ENCODE measurements at regions not wholly inside any gene's neighbourhood (a gene's known extent, or its start where the extent isn't known, plus 50 kb on each side); places are given as distances from the start of the nearest gene placed in this dataset.

DNA sequence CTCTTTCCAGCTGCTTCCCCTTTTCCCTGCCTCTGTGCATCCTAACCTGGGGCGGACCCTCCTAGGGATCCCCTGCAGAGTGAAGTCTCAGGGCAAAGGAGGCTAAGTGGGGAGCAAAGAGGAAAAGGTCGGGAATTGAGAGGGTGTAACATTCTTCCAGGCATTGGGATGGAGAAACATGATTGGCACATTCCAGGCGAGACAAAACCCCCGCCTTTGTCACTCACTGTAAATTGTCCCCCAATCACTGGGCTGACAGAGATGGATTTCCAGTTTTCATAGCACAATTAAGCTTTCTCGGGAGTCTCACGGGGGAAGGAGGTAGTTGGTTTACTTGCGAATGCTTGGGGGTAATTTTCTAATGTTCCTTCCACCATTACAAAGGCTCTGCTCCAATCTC is 74.9 kb downstream of the MIAT start:
- intact Hi-C loops (cut with micrococcal nuclease): no loop called here
- Histone ChIP-seq H3K27me3 (ENCODE audit: insufficient read depth, low read length) (no peaks in the 10 kb centered on the region), H3K9me3 (ENCODE audit: control insufficient read depth in 1 of 2, low read length in 2 of 2) (no peaks in the 10 kb centered on the region), H3K36me3 (ENCODE audit: insufficient read depth, low read length) (peaks cover 8% of the 10 kb centered on the region), H3K4me3 (ENCODE audit: low read length in 2 of 2) (no peak overlapping the region), H3K4me1 (ENCODE audit: insufficient read depth, low read length) (no peaks in the 10 kb centered on the region), H3K27ac (ENCODE audit: low read depth, low read length) (no peak overlapping the region)
- H3K27me3 Mint-ChIP-seq: no peaks in the 10 kb centered on the region
- peaks cover 0 to 11% (median 9%) of the 10 kb centered on the region in 4 donors for H3K4me1 Mint-ChIP-seq
- H3K27ac Mint-ChIP-seq: peak overlapping the region in 1 of 7 donors; percentile 68
- H3K4me3 Mint-ChIP-seq: no peak overlapping the region
- peaks cover 66 to 72% of the 10 kb centered on the region in 2 donors for H3K36me3 Mint-ChIP-seq
- ChIA-PET POLR2A (ENCODE audit: partially characterized antibody) (no interaction called here), CTCF (ENCODE audit: partially characterized antibody) (no interaction called here)
- no peaks in the 10 kb centered on the region for H3K9me3 Mint-ChIP-seq
- no peak for DNase-seq

DNA sequence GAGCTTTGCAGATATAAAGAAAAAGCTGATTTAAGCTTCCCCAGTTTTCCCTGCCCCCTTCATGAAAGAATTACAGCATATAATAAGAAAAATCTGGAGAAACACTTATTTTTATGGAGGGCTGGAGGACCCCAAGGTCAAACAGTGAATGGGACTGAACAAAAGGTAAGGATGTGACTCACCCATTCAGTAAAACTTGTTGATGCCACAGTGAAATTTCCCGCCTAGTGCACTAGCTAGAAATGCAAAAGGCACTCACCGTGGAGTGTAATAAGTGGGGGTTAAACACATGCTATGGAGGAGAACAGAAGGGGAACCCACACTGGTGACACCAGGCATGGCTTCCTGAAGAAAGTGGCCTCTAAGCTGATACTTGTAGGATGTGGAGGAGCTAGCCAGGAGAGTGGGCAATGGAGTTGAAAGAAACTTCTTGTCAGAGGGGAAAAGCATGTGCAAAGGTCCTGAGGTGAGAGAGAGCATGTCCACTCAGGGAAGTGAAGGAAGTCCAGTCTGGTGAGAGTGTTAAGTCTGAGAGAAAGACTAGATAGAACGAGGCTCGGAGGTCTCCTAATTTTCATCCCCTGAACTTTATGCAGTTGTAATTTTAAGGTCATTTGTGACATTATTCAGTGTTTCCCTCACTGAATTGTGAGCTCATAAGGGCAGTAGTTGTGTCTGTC is 77.1 kb downstream of the MIAT start:
- peaks cover 5% of the 10 kb centered on the region for H3K36me3 ChIP-seq (ENCODE audit: insufficient read depth, low read length)
- peaks cover 0 to 1% (median 0%) of the 10 kb centered on the region in 8 donors for H3K9me3 Mint-ChIP-seq
- no peak overlapping the region for H3K27ac ChIP-seq (ENCODE audit: low read depth, low read length)
- no peaks in the 10 kb centered on the region for H3K27me3 ChIP-seq (ENCODE audit: insufficient read depth, low read length)
- no peaks in the 10 kb centered on the region for H3K4me1 ChIP-seq (ENCODE audit: insufficient read depth, low read length)
- no peak overlapping the region for H3K4me3 ChIP-seq (ENCODE audit: low read length in 2 of 2)
- H3K36me3 Mint-ChIP-seq: peaks cover 65 to 68% of the 10 kb centered on the region in 2 donors
- H3K27me3 Mint-ChIP-seq: no peaks in the 10 kb centered on the region
- no peaks in the 10 kb centered on the region for H3K9me3 ChIP-seq (ENCODE audit: control insufficient read depth in 1 of 2, low read length in 2 of 2)
- no peak overlapping the region for H3K27ac Mint-ChIP-seq
- peaks cover 0 to 13% (median 9%) of the 10 kb centered on the region in 4 donors for H3K4me1 Mint-ChIP-seq
- no peak overlapping the region for H3K4me3 Mint-ChIP-seq
- CTCF ChIA-PET (ENCODE audit: partially characterized antibody): interaction anchor here (0.7 to 0.9 kb wide), 2 partner anchors 10 to 109 kb away, joined by 3 to 4 read pairs; no protein-coding TSS in a partner anchor
- DNase-seq: no peak
- POLR2A ChIA-PET (ENCODE audit: partially characterized antibody): no interaction called here
- intact Hi-C loops (cut with micrococcal nuclease): no loop called here

DNA sequence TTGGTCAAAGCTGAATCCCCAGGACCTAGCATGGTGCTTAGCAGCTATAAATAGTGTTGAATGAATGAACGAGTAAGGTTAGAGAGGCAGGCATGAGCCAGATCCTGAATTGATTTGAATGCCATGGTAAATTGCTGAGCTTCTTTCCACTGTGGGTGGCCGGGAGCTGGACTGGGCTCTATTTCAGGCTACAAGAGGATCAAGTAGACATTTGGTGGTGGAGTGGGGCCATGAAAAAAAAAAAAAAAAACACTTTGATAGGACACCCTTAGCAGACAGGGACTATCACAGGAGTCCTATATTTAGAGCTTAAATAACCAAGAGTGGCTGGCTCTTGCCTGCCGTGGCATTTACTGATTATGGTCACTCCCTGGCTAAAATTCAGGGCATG is 77.6 kb downstream of the MIAT start:
- H3K4me3 ChIP-seq (ENCODE audit: low read length in 2 of 2): no peak overlapping the region
- intact Hi-C loops (cut with micrococcal nuclease): no loop called here
- Mint-ChIP-seq H3K27me3 (no peaks in the 10 kb centered on the region), H3K9me3 (peaks cover 0 to 1% (median 0%) of the 10 kb centered on the region in 8 donors), H3K4me1 (peaks cover 0 to 13% (median 8%) of the 10 kb centered on the region in 4 donors), H3K27ac (peak overlapping the region in 1 of 7 donors; percentile 19), H3K36me3 (peaks cover 62 to 64% of the 10 kb centered on the region in 2 donors), H3K4me3 (no peak overlapping the region)
- H3K27me3 ChIP-seq (ENCODE audit: insufficient read depth, low read length): no peaks in the 10 kb centered on the region
- DNase-seq: no peak
- H3K36me3 ChIP-seq (ENCODE audit: insufficient read depth, low read length): peaks cover 5% of the 10 kb centered on the region
- ChIA-PET CTCF (ENCODE audit: partially characterized antibody) (interaction anchor here (0.7 to 0.9 kb wide), 2 partner anchors 10 to 108 kb away, joined by 3 to 4 read pairs; no protein-coding TSS in a partner anchor), POLR2A (ENCODE audit: partially characterized antibody) (no interaction called here)
- no peaks in the 10 kb centered on the region for H3K4me1 ChIP-seq (ENCODE audit: insufficient read depth, low read length)
- no peaks in the 10 kb centered on the region for H3K9me3 ChIP-seq (ENCODE audit: control insufficient read depth in 1 of 2, low read length in 2 of 2)
- H3K27ac ChIP-seq (ENCODE audit: low read depth, low read length): no peak overlapping the region

DNA sequence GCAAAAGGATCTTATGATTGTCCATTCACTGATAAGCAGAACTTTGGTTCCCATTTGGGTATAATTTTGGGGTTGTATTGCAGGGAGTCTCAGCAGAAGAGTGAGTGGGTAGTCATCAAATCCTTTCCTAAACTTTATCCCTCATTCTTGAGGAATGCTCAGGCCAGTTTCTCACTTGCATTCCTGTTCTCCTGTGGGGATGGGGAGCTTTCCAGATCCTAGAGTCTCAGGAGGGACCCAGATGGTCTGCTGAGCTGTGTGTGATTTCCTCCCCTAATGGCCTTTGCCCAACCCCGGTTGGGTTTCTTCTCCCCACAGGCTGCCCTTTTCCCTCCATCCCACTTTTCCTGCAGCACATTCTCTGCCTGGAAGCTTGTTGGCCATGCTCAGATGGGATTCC is 79.9 kb downstream of the MIAT start:
- Histone ChIP-seq H3K27me3 (ENCODE audit: insufficient read depth, low read length) (no peaks in the 10 kb centered on the region), H3K36me3 (ENCODE audit: insufficient read depth, low read length) (peaks cover 5% of the 10 kb centered on the region), H3K4me3 (ENCODE audit: low read length in 2 of 2) (no peak overlapping the region), H3K27ac (ENCODE audit: low read depth, low read length) (no peak overlapping the region), H3K4me1 (ENCODE audit: insufficient read depth, low read length) (no peaks in the 10 kb centered on the region), H3K9me3 (ENCODE audit: control insufficient read depth in 1 of 2, low read length in 2 of 2) (no peaks in the 10 kb centered on the region)
- intact Hi-C loops (cut with micrococcal nuclease): no loop called here
- DNase-seq: no peak
- peaks cover 0 to 15% (median 6%) of the 10 kb centered on the region in 4 donors for H3K4me1 Mint-ChIP-seq
- CTCF ChIA-PET (ENCODE audit: partially characterized antibody): no interaction called here
- POLR2A ChIA-PET (ENCODE audit: partially characterized antibody): no interaction called here
- peaks cover 59 to 60% of the 10 kb centered on the region in 2 donors for H3K36me3 Mint-ChIP-seq
- peaks cover 0 to 1% (median 0%) of the 10 kb centered on the region in 8 donors for H3K9me3 Mint-ChIP-seq
- H3K27ac Mint-ChIP-seq: no peak overlapping the region
- no peaks in the 10 kb centered on the region for H3K27me3 Mint-ChIP-seq
- H3K4me3 Mint-ChIP-seq: no peak overlapping the region

DNA sequence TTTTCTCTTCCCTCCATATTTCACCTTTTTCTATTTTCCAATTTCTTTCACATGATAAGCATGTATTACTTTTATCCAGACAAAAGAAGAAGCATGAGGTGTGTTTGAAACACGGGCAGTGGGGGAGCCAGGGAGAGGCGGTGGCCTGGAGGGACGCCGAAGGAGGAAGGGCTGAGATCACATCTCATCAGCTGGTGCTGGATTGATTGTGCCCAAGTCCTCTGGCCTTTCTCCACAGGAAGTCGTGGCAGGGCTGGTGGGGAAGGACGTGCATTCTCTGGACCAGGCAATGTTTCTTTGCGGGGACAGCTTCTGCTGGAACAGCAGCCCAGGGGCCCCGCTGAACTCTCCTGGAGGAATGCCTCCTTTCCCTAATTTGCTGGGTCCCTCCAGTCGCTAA is 82.9 kb downstream of the MIAT start:
- POLR2A ChIA-PET (ENCODE audit: partially characterized antibody): no interaction called here
- H3K27ac Mint-ChIP-seq: peak overlapping the region in 2 of 7 donors; percentile 0 to 57
- H3K9me3 Mint-ChIP-seq: peaks cover 0 to 1% (median 0%) of the 10 kb centered on the region in 8 donors

DNA sequence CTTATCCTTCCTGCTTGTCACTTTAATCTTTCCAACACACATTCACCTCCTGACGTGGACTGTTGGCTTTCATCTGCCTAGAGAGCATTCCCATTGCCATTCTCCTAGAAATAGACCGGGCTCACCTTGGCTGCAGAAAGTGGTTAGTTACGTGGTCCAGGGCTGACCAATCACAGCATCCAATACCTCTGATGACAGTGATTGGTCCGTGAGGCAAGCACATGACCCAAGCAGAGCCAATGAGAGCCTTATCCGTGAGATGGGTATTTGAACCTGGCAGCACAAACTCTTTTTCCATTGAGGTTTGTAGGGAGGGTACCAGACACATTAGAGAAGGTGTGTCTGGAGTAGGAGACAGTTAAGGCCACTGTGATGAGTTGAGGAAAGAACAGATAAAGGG is 85.8 kb downstream of the MIAT start:
- Histone ChIP-seq H3K4me1 (ENCODE audit: insufficient read depth, low read length) (no peaks in the 10 kb centered on the region), H3K4me3 (ENCODE audit: low read length in 2 of 2) (no peak overlapping the region), H3K36me3 (ENCODE audit: insufficient read depth, low read length) (peaks cover 7% of the 10 kb centered on the region), H3K27ac (ENCODE audit: low read depth, low read length) (no peak overlapping the region), H3K9me3 (ENCODE audit: control insufficient read depth in 1 of 2, low read length in 2 of 2) (no peaks in the 10 kb centered on the region), H3K27me3 (ENCODE audit: insufficient read depth, low read length) (no peaks in the 10 kb centered on the region)
- no peaks in the 10 kb centered on the region for H3K27me3 Mint-ChIP-seq
- ChIA-PET POLR2A (ENCODE audit: partially characterized antibody) (no interaction called here), CTCF (ENCODE audit: partially characterized antibody) (no interaction called here)
- DNase-seq: no peak
- intact Hi-C loops (cut with micrococcal nuclease): no loop called here
- no peaks in the 10 kb centered on the region for H3K9me3 Mint-ChIP-seq
- H3K27ac Mint-ChIP-seq: no peak overlapping the region
- peaks cover 3 to 12% (median 10%) of the 10 kb centered on the region in 4 donors for H3K4me1 Mint-ChIP-seq
- peaks cover 35 to 38% of the 10 kb centered on the region in 2 donors for H3K36me3 Mint-ChIP-seq
- no peak overlapping the region for H3K4me3 Mint-ChIP-seq

More for the DNA sequence above, 82.9 kb downstream of the MIAT start:
- no peak overlapping the region for H3K27ac ChIP-seq (ENCODE audit: low read depth, low read length)
- Mint-ChIP-seq H3K27me3 (no peaks in the 10 kb centered on the region), H3K4me3 (no peak overlapping the region), H3K36me3 (peaks cover 41 to 44% of the 10 kb centered on the region in 2 donors), H3K4me1 (peaks cover 4 to 14% (median 5%) of the 10 kb centered on the region in 4 donors)
- CTCF ChIA-PET (ENCODE audit: partially characterized antibody): no interaction called here
- no peaks in the 10 kb centered on the region for H3K27me3 ChIP-seq (ENCODE audit: insufficient read depth, low read length)
- peaks cover 7% of the 10 kb centered on the region for H3K36me3 ChIP-seq (ENCODE audit: insufficient read depth, low read length)
- intact Hi-C loops (cut with micrococcal nuclease): no loop called here
- H3K4me3 ChIP-seq (ENCODE audit: low read length in 2 of 2): no peak overlapping the region
- H3K9me3 ChIP-seq (ENCODE audit: control insufficient read depth in 1 of 2, low read length in 2 of 2): no peaks in the 10 kb centered on the region
- no peaks in the 10 kb centered on the region for H3K4me1 ChIP-seq (ENCODE audit: insufficient read depth, low read length)
- no peak for DNase-seq

DNA sequence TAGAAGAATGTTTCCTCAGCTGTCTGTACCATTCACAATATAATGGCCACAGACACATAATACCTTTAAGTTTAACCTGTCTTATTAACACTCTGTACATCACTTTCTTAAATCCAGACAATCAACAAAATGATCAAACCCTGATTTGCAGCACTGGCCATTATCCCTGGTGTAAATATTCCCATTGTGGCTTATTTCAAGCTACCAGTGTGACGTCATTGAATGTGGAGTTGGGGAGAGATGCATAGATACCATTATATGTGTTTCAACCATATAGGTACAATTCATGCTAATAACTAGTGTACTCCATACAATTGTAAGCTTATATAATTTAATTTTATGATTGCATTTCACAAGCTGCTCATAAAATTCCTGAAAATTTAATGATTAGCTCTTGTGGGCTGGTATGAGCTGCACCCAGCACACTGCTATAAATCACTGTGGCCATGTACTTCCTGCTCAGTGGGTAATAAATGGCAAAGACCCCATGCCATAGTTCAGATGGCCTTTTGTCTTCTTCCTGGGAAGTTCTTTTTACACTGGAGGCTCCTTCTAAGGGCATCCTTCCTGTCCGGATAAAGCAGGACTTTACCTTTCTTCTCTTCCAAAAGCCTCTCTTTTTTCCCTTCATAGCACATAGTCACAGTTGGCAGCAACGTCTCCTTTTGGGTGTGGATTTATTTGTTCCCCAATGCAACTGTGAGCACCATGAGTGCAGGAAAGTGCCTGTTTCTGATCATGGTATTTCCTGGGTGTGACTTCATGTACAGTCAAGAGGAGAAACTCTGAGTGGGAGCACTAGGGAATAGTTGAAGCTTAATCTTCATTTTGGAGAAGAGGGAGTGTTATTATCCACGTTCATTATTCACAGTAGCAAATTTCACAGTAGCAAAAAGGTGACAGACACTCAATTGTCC is 87.8 kb downstream of the MIAT start:
- ChIA-PET CTCF (ENCODE audit: partially characterized antibody) (interaction anchor here (1.6 kb wide), 1 partner anchor 30 kb away, joined by 3 read pairs; no protein-coding TSS in a partner anchor), POLR2A (ENCODE audit: partially characterized antibody) (no interaction called here)
- peaks cover 7% of the 10 kb centered on the region for H3K36me3 ChIP-seq (ENCODE audit: insufficient read depth, low read length)
- no peaks in the 10 kb centered on the region for H3K27me3 Mint-ChIP-seq
- H3K4me3 Mint-ChIP-seq: no peak overlapping the region
- H3K9me3 ChIP-seq (ENCODE audit: control insufficient read depth in 1 of 2, low read length in 2 of 2): no peaks in the 10 kb centered on the region
- H3K27ac Mint-ChIP-seq: peak overlapping the region in 1 of 7 donors; percentile 37
- H3K4me3 ChIP-seq (ENCODE audit: low read length in 2 of 2): no peak overlapping the region
- no peaks in the 10 kb centered on the region for H3K9me3 Mint-ChIP-seq
- no peak for DNase-seq
- H3K4me1 ChIP-seq (ENCODE audit: insufficient read depth, low read length): no peaks in the 10 kb centered on the region
- H3K27ac ChIP-seq (ENCODE audit: low read depth, low read length): no peak overlapping the region
- peaks cover 28 to 36% of the 10 kb centered on the region in 2 donors for H3K36me3 Mint-ChIP-seq
- peaks cover 4 to 11% (median 9%) of the 10 kb centered on the region in 4 donors for H3K4me1 Mint-ChIP-seq
- no peaks in the 10 kb centered on the region for H3K27me3 ChIP-seq (ENCODE audit: insufficient read depth, low read length)
- intact Hi-C loops (cut with micrococcal nuclease): no loop called here

All from CD4-positive, alpha-beta memory T cell (primary cell).